ENCODE measurements at regions not wholly inside any gene's neighbourhood (a gene's known extent, or its start where the extent isn't known, plus 50 kb on each side); places are given as distances from the start of the nearest gene placed in this dataset.

DNA sequence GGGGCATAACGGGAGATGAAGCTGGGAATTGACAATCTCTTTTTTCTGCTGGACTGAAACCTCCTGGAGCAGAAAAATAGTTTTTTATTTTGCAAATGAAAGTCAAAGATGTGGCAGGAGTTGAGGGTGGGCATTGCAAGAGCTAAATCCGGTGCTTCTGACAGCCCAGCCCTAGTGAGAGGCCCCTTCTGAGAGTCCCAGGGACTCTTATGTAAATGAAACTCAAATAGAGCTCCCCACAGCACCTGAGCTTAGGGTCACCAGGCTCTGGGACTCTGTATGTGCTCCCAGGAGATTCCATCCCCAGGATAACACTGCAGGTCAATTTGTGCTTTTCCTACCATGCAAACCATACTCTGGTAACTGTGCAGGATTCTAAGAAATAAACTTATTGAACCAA, 192.8 kb downstream of the ANKRD30B start:
- TF ChIP-seq, protein P1, sequence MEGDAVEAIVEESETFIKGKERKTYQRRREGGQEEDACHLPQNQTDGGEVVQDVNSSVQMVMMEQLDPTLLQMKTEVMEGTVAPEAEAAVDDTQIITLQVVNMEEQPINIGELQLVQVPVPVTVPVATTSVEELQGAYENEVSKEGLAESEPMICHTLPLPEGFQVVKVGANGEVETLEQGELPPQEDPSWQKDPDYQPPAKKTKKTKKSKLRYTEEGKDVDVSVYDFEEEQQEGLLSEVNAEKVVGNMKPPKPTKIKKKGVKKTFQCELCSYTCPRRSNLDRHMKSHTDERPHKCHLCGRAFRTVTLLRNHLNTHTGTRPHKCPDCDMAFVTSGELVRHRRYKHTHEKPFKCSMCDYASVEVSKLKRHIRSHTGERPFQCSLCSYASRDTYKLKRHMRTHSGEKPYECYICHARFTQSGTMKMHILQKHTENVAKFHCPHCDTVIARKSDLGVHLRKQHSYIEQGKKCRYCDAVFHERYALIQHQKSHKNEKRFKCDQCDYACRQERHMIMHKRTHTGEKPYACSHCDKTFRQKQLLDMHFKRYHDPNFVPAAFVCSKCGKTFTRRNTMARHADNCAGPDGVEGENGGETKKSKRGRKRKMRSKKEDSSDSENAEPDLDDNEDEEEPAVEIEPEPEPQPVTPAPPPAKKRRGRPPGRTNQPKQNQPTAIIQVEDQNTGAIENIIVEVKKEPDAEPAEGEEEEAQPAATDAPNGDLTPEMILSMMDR (CRISPR knock-in tag; IDR thresholded peaks at IDR 0.05): no peak
- TF ChIP-seq EHMT2 (IDR thresholded peaks at IDR 0.05; ENCODE audit: borderline replicate concordance, low read depth, low read length): no peak
- no peak for TF ChIP-seq ZNF572 (CRISPR knock-in tag; IDR thresholded peaks at IDR 0.05)
- TF ChIP-seq, protein P2, sequence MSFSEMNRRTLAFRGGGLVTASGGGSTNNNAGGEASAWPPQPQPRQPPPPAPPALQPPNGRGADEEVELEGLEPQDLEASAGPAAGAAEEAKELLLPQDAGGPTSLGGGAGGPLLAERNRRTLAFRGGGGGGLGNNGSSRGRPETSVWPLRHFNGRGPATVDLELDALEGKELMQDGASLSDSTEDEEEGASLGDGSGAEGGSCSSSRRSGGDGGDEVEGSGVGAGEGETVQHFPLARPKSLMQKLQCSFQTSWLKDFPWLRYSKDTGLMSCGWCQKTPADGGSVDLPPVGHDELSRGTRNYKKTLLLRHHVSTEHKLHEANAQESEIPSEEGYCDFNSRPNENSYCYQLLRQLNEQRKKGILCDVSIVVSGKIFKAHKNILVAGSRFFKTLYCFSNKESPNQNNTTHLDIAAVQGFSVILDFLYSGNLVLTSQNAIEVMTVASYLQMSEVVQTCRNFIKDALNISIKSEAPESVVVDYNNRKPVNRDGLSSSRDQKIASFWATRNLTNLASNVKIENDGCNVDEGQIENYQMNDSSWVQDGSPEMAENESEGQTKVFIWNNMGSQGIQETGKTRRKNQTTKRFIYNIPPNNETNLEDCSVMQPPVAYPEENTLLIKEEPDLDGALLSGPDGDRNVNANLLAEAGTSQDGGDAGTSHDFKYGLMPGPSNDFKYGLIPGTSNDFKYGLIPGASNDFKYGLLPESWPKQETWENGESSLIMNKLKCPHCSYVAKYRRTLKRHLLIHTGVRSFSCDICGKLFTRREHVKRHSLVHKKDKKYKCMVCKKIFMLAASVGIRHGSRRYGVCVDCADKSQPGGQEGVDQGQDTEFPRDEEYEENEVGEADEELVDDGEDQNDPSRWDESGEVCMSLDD (CRISPR knock-in tag; IDR thresholded peaks at IDR 0.05; ENCODE audit: borderline replicate concordance): no peak
- TF ChIP-seq POLR2AphosphoS2 (IDR thresholded peaks at IDR 0.05; ENCODE audit: low read depth, low read length): no peak
- no peak for TF ChIP-seq TRIM24 (CRISPR knock-in tag; IDR thresholded peaks at IDR 0.05)
- no peak for TF ChIP-seq SIN3A (IDR thresholded peaks at IDR 0.05; ENCODE audit: borderline replicate concordance, low read depth, low read length)
- no peak for TF ChIP-seq KAT7 (CRISPR knock-in tag; IDR thresholded peaks at IDR 0.05; ENCODE audit: borderline replicate concordance)
- no peak for TF ChIP-seq HNRNPUL1 (IDR thresholded peaks at IDR 0.05; ENCODE audit: low read depth, low read length)
- TF ChIP-seq POLR2AphosphoS5 (IDR thresholded peaks at IDR 0.05; ENCODE audit: low read depth, low read length): no peak
- no peak for TF ChIP-seq NFIC (IDR thresholded peaks at IDR 0.05; ENCODE audit: low read length)
